ENCODE measurements at regions not wholly inside any gene's neighbourhood (a gene's known extent, or its start where the extent isn't known, plus 50 kb on each side); places are given as distances from the start of the nearest gene placed in this dataset.

DNA sequence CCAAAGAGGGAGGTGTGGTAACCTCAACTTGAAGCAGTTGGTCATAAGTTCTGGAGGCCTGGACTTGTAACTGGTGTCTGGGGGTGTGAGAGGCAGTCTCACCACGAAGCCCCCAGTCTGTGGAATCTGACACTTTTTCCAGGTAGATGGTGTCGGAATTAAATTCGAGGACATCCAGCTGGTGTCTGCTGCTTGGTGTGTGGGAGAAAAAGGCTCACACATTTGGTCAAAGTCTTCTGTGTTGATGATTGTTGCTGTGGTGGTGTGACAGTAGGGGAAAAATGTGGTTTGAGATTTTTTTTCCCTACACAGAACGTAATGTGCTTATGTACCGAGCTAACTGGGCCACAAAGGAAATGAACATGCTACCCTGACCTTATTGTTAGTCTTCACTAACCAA is 251.9 kb downstream of the MAT2B start:
- in situ Hi-C loops (cut with HindIII; ENCODE audit: low pct_ligation_motif_present, low pct_unique_long_range_greater_than_20kb, low sequenced_read_pairs) = no loop called here
- no peak for DNase-seq

DNA sequence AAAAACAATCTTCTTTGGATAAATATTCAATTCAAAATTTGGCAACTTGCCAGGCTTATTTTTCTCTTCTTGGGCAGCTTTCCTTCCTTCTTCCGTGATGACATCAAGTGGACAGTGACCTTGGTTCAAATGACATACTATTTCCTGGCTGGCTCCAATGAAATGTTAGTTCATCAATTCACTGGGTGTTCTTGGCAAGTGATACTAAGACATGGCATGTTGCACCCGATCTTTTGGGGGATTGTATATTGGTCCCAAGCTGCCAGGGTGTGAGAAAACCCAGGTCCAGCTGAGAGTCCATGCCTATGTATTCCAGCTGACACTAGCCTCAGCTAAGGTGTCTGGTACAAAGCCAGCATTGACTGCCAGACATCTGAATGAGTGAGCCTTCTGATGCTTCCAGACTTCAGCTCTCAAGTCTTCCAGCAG is 252.9 kb downstream of the MAT2B start:
- DNase-seq = no peak
- in situ Hi-C loops (cut with HindIII; ENCODE audit: low pct_ligation_motif_present, low pct_unique_long_range_greater_than_20kb, low sequenced_read_pairs) = no loop called here

DNA sequence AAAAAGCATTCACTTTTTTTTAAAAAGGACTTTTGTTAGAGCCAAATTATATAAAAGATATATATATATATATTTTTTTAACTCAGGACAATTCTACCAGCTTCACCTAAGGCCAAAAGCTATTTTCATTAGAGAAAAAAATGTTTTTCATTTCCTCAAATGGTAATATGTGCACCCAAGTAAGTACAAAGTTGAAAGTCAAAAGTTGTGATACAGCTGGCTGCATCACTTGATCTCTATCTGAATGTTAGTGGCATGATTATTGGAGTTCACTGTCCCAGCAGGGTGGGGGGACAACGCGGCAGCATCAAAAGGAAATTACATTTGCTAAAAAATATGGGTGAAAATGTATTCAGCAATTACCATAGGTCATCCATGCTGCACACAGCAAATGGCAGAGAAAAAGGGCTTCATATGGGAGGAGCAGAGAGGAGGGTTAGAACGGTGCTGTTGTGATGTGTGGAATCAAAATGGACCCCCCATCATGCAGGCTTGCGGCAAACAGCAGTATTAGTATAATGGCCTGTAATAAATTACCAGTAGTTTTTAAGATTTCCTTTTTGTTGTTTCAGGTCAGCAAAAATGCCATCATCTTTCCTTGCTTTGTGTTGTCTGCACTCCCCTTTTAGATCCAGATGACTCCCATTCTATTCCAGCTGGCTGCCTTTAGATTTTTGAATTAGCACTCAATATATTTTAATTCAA is 253.7 kb downstream of the MAT2B start:
- in situ Hi-C loops (cut with HindIII; ENCODE audit: low pct_ligation_motif_present, low pct_unique_long_range_greater_than_20kb, low sequenced_read_pairs) = no loop called here
- no peak for DNase-seq

DNA sequence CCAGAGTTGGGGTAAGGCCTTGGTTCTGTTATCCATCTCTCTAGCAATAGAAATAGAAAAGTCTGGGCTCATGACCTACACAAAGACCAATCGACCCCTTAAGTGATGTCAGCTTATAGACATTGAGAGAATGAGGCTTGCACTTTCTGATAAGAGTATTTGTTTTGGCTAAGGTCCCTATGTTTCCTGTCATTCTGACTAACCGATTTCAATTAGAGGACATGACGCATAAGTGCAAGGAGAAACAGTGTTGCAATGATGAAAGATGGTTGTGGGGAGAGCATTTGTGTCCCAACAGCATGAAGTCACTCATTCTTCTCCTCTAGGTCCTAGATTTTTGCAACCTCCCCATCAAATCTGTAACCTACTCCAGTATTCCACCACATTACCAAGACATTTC is 255.1 kb downstream of the MAT2B start:
- in situ Hi-C loops (cut with HindIII; ENCODE audit: low pct_ligation_motif_present, low pct_unique_long_range_greater_than_20kb, low sequenced_read_pairs) = no loop called here
- DNase-seq = no peak

DNA sequence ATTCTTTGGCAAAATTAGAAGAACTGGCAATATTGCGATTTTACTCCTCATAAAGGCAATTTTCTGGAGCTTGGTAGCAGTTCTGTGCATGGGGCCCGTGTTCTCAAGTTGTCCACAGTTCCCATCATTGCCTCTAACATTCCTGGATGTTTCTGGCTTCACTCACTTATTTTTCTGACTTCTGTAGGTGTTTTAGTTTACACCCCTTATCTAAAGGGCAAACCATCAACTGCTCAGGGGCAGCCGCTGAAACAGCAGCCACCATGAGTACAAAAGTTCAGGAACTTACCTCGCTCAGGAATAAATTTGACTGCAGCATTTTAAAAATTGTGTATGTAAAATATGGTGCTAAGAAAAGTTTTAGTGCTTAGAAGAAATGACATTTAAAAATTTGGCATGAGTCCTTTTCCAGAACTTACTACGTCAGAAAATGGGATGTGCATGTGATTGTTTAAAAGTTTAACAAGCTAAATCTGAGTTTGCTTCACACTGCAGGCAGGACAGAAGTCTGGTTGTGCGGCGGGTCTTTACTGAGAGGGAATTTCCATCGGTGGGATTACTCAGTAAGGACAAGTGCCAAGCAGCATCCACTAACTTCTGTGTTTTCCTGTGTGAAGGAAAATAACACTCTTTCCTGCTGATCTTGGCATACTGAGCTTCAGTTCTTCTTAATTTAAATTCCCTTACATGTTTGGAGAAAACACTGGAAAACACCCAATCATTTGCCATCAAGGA is 261.7 kb downstream of the MAT2B start:
- in situ Hi-C loops (cut with HindIII; ENCODE audit: low pct_ligation_motif_present, low pct_unique_long_range_greater_than_20kb, low sequenced_read_pairs) = no loop called here
- no peak for DNase-seq

- in situ Hi-C loops (cut with HindIII; ENCODE audit: low pct_ligation_motif_present, low pct_unique_long_range_greater_than_20kb, low sequenced_read_pairs) = no loop called here
- no peak for DNase-seq
Observed at GRCh38 chr5:163770625-163771024, 265.2 kb downstream of the MAT2B start.

- in situ Hi-C loops (cut with HindIII; ENCODE audit: low pct_ligation_motif_present, low pct_unique_long_range_greater_than_20kb, low sequenced_read_pairs) = no loop called here
Observed at GRCh38 chr5:163772241-163772640, 266.8 kb downstream of the MAT2B start.

DNA sequence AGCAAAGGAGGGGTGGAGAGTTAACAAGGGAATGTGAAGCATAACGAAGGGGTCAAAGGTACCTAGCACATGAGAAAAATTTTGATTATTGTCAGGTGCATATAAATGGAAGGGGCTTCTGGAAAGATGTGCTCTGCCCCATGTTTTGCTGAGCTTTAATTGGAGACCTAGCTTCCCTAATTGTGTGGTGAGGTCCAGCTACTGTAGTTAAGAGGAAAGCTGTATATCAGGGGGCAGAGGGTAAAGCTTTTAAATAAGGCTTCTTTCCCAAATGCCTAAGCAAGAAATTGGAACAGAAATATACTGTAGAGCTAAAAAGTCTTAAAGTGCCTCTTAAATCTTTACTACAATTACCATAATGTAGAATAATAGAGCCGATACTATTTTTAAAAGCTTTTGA is 267.2 kb downstream of the MAT2B start:
- no peak for DNase-seq
- in situ Hi-C loops (cut with HindIII; ENCODE audit: low pct_ligation_motif_present, low pct_unique_long_range_greater_than_20kb, low sequenced_read_pairs) = no loop called here

More at GRCh38 chr5:163772241-163772640, 266.8 kb downstream of the MAT2B start:
- DNase-seq = no peak

DNA sequence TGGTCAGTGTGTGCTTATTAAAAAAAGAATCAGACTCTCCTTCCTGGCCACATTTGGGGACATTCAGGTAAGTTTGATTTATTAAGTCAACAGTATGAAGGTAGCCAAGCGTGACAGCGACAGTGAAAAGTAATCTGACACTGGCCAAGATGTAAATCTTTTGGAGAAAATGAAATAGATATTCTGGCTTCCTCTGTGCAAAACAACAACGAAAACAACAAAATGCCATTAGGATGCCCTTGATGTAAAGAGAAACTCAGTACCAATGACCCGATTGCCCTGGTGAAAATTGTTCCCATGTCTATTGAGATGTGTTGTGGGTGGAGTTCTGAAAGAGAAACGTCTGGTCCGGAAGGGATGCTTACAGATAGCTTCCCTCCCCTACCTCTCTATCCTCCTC is 267.8 kb downstream of the MAT2B start:
- no peak for DNase-seq
- in situ Hi-C loops (cut with HindIII; ENCODE audit: low pct_ligation_motif_present, low pct_unique_long_range_greater_than_20kb, low sequenced_read_pairs) = no loop called here

- no peak for DNase-seq
- in situ Hi-C loops (cut with HindIII; ENCODE audit: low pct_ligation_motif_present, low pct_unique_long_range_greater_than_20kb, low sequenced_read_pairs) = no loop called here
Observed at GRCh38 chr5:163789870-163790269, 284.5 kb downstream of the MAT2B start.

DNA sequence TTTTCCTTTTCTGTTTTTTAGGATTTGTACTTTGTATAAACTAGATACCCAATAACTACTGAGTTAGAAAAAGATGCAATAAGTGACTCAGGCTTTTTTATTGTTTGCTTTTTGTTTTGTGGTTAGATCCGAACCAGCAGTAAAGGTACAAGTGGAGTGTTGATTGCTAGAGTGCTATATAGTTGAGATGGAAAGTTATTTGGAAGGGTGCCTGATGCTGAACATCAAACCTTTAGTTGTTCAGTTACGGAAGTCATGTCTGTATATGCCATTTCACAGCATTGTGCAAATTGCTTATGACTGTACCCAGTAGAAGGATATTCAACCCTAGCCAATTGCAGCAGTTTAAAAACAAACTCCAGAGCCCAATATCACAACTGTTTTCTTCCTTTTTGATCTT is 285.1 kb downstream of the MAT2B start:
- no peak for DNase-seq
- in situ Hi-C loops (cut with HindIII; ENCODE audit: low pct_ligation_motif_present, low pct_unique_long_range_greater_than_20kb, low sequenced_read_pairs) = no loop called here

DNA sequence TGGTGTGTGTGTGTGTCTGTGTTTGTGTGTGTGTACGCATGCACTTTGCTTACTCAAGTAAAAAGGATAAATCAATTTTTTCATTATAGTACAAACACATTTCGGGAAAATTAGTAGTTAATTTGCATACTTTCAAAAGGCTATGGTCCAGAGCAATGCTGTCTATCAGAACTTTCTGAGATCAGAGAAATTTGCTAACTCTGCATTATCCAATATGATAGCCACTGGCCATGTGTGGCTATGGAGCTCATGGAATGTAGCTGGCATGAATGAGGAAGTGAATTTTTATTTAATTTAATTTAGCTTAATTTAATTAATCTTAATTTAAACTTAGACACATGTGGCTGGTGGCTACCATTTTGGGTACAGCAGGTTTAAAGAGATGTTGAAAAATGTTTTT is 289.6 kb downstream of the MAT2B start:
- in situ Hi-C loops (cut with HindIII; ENCODE audit: low pct_ligation_motif_present, low pct_unique_long_range_greater_than_20kb, low sequenced_read_pairs) = no loop called here

GRCh38 chr5:163807781-163808180 is 302.4 kb downstream of the MAT2B start:
- in situ Hi-C loops (cut with HindIII; ENCODE audit: low pct_ligation_motif_present, low pct_unique_long_range_greater_than_20kb, low sequenced_read_pairs) = no loop called here
- no peak for DNase-seq

More for the DNA sequence above, 289.6 kb downstream of the MAT2B start:
- no peak for DNase-seq

DNA sequence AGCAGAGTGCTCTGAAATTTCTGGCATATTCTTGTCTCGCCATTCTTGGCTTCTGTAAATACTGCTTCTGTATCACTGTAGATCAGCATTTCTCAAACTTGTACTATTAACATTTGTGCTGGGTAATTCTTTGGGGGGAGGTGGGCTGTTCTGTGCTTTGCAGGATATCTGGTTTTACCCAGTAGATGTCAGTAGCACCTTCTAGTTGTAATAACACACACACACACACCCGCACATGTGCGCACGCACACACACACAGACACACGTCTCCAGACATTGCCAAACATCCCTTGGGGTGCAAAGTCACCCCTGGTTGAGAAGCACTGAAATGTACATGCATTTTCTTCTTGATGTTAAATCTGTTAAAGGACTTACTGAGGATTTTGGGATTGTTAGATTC is 304.1 kb downstream of the MAT2B start:
- in situ Hi-C loops (cut with HindIII; ENCODE audit: low pct_ligation_motif_present, low pct_unique_long_range_greater_than_20kb, low sequenced_read_pairs) = no loop called here
- DNase-seq = no peak

- DNase-seq = no peak
- in situ Hi-C loops (cut with HindIII; ENCODE audit: low pct_ligation_motif_present, low pct_unique_long_range_greater_than_20kb, low sequenced_read_pairs) = no loop called here
Observed at GRCh38 chr5:163813900-163814299, 308.5 kb downstream of the MAT2B start.

DNA sequence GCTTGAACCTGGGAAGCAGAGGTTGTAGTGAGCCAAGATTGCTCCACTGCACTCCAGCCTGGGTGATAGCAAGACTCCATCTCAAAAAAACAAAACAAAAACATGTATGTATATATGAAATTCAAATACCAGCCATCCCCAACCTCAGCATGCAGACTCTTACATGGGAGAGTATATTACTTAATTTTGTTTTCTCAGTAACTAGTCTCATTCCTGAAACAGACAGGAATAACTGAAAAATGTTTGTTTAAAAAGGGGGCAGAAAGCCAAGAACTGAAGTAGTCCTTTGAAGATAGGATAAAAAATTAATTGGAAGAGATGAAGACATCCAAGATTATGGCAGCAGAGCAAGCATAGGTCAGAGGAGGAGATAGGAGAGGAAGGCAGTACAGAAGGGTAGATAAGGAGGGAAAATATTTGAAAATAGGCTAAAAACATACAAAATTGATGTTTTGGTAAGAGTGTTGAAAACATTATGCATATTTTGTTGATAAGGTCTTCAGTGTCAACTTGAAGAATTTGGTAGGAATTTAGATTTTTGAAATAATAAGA is 309.9 kb downstream of the MAT2B start:
- no peak for DNase-seq
- in situ Hi-C loops (cut with HindIII; ENCODE audit: low pct_ligation_motif_present, low pct_unique_long_range_greater_than_20kb, low sequenced_read_pairs) = no loop called here

DNA sequence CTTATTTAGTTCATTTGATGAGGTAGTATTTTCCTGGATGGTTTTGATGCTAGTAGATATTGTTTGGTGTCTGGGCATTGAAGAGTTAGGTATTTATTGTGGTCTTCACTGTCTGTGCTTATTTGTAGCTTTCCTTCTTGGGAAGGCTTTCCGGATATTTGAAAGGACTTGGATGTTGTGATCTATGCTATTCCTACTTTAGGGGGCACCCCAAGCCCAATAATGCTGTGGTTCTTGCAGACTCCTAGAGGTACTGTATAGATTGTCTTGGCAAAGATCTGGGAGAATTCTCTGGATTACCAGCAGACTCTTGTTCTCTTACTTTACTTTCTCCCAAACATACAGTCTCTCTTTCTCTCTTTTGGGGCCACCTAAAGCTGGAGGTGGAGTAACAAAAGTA is 315.7 kb downstream of the MAT2B start:
- in situ Hi-C loops (cut with HindIII; ENCODE audit: low pct_ligation_motif_present, low pct_unique_long_range_greater_than_20kb, low sequenced_read_pairs) = no loop called here
- DNase-seq = no peak

GRCh38 chr5:163822548-163822947 is 317.1 kb downstream of the MAT2B start:
- DNase-seq = no peak
- in situ Hi-C loops (cut with HindIII; ENCODE audit: low pct_ligation_motif_present, low pct_unique_long_range_greater_than_20kb, low sequenced_read_pairs) = no loop called here

DNA sequence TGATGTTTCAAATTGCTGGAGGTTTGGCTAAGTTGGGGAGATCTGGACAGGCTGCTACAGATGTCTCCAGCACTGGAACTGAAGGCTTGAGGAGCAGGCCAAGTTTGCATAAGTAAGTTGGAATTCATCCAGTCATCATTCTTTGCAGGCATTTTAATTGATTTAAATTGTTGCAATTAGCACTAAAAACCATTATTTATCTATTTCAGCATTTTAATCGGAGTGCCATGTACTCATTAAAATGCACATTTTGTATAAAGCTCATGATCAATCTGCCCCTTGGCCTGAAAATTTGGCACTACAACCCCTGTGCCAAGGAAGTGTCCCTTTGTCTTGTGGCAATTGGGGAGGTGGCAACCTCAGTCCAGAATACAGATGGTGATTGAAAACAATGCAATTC is 320.2 kb downstream of the MAT2B start:
- in situ Hi-C loops (cut with HindIII; ENCODE audit: low pct_ligation_motif_present, low pct_unique_long_range_greater_than_20kb, low sequenced_read_pairs) = no loop called here

DNA sequence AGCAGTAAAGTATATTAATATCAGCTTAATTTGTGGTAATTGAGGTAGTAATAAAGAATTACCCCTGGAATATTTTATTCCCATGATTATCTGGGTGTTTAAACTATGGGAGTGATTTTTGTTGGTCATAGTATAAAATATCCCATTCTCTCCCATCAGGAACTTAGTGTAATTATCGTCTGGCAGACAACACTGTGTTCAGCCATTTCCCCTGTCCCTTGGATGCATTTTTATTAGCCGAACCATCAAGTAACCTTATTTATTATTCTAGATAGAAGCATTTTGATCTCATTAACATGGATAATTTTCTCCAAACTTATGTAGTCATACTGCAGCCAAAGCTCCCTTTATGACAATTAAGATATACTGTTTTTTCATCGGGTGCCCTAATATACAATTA is 320.8 kb downstream of the MAT2B start:
- in situ Hi-C loops (cut with HindIII; ENCODE audit: low pct_ligation_motif_present, low pct_unique_long_range_greater_than_20kb, low sequenced_read_pairs) = no loop called here
- no peak for DNase-seq

More for the DNA sequence above, 320.2 kb downstream of the MAT2B start:
- no peak for DNase-seq
